IPS DF 4.7 (cell line): ENCODE measurements at regions not wholly inside any gene's neighbourhood (a gene's known extent, or its start where the extent isn't known, plus 50 kb on each side); places are given as distances from the start of the nearest gene placed in this dataset.
"Not testable (repeated sequence)": the region's sequence is repeated elsewhere in the genome, so short reads cannot be mapped to it uniquely, and the experiment has no call there.

Experiments
- DNase-seq: peaks from one replicate; pipeline ENCODE4 v3.0.0-alpha.2; 2013; ENCODE audit warnings: low spot score; ENCODE audit errors: extremely low read depth

DNA sequence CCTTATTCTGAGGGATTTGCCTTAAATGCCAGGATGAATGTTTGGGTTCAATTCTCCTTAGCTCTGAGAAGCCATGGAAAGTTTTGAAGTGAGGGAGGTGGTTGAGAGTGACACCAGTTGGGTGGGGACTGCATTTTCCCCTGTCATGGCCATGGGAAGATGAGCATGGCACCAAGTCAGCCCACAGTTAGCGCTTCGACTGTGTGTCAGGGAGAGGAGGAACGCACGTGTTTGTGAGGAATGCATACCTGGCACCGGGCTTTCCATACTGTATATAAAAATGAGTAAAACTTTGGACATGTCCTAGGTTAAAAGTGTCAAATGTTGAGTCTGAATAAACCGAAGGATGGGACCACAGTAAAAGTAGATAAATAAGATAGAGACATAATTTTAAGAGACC, 187.5 kb upstream of the KL start:
- no peak for DNase-seq

DNA sequence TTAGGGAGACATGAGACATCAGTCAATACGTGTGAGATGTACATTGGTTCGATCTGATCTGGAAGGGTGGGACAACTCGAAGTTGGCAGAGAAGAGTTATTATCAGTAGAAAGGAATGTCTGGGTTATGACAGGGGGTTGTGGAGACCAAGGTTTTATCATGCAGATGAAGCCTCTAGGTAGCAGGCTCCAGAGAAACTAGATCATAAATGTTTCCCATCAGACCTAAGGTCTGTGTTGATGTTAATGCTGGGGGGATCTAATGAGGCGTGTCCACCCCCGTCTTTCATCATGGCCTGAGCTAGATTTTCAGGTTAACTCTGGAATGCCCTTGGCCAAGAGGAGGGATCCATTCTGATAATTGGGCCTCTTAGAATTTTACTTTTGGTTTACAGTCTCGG, 187.0 kb upstream of the KL start:
- DNase-seq, result no peak

- DNase-seq, result no peak
Observed at GRCh38 chr13:32829676-32830335, 186.4 kb upstream of the KL start.

- DNase-seq, result no peak
Observed at GRCh38 chr13:32830336-32831031, 185.7 kb upstream of the KL start.

- DNase-seq, result no peak
Observed at GRCh38 chr13:32837307-32837972, 178.8 kb upstream of the KL start.

DNA sequence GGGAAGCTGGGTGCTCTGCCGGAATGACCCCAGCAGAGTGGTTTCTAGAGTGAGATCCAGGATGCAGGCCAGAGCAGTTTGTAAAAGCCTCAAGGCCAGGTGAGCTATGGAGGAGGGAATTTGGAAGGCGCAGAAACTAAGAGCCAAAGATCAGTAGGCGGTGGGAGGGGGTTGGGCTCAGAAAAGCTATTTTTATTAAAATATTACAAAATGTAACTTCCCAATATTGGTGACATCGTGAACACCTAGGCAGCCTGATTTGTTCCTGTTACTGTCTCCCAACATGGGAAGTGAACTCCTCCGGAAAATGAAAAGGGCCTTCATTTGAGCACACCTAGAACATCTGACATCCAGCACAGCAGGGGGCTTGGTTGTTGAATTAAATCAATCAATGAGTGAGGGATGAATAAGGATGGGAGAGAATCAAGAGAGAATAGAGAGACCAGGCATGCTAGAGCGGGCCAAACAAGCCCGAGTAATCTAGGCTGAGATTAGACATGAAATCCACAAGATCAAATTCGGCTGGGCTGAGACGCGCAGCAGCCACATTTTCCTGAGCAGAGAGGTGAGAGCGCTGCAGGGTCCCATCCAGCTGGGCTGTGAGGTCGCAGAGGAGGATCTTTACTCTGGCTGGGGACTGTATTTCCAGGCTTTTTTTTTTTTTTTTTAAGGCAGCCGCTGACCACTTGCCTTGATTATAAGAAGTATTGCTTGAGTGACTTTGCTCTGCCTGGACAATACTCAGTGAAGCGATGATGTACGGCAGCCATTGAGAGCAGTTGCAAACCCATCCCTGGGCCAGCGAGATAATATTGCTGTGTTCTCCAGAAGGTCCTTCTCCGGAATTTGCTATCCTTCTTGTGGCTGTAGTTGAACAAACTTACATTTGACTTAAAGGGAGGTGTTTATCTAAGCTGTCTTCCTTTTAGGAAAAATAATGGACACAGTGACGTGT, 178.0 kb upstream of the KL start:
- DNase-seq, result no peak

DNA sequence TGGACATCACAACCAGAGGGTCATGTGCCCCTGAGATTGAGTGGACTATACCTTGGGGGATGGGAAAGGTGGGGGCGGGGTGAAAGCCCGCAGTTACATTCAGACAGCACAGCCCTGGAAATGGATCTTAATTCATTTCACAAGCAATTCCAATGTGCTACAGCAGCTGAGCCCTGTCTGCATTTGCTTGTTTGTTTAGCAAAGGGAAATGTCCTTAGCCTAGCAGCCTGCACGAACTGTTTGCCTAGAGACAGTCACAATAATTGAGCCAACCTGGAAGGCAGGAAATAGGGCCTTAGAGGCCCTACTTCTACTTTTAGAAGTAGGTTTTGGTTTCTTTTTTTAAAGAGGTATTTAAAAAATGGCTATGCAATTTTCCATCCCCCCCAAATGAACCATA, 177.3 kb upstream of the KL start:
- no peak for DNase-seq

- no peak for DNase-seq
Observed at GRCh38 chr13:32840113-32840512, 176.1 kb upstream of the KL start.

DNA sequence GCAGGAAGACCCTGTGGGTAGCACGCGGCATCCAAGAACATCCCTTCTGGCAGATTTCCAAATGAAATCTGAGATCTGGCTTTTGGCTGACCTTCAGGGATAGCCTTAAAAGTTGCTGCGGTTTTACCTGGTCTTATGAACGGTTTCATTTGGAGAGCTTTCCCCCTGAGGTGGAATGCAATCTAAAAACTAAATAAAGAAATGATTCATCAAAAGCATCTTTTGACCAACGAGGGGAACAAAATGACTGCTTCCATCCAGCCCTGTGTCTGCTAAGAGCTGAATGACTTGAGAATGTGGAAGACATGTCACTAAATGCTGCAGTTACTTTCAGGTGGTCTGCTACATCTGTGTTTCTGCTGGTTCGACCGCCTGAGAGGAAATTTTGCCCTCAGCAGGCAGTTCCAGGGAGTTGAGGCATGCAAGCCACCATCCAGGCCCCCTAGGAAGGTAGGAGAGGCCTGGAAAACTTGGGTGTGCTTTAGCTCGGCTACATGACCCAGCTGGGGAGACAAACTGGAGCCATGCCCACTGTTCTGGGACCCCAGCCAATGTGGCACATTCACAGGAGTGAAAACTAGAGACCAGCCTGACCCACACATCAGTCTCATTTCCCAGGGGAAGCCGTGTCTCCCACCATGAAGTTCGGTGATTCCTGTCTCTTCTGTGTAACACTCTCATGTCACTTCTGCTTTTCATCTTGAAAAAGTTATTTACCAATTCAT, 175.1 kb upstream of the KL start:
- no peak for DNase-seq

DNA sequence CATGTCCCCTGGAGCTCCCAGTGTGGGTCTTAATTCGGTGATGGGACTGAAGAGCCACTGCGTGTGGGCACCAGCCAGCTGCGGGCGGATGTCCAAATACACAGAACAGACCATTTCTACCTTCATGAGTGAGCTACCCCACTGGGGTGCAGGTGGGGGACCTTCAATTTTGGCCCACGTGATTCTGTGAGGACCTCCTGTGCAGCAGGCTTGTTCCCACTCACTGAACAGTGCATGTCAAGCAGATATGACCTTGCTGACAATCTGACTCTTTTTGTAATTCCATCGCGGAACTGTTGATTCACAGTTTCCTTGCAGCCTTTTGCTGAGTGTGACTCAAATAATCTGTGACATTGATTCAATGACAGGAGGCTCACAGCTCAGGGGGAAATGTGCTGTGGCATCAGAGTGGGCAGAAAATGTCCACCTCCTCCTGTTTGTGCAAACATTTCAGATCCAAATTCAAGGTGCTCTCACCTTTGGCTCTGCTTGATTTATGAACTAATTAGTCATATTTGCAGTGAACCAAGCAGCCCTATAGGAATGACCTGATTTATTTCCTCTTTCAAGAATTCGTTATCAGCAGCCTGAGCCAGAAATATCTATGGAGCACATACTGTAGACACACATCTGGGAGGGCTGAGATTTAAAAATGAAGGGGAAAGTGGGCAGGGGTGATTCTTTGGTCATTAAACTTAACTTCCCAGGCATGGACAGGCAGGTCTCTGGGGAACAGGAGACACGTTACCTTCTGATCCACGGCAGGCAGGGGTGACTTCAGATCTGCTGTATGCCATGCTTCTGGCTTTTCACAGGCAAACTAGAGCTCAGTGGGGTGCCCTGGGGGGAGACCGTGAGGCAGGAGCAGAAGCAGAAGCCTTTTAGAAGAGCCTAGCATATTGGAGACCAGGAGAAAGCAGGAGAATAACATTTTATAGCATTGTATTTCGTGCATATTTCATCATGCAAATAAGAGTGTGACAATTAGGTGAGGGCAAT, 170.0 kb upstream of the KL start:
- DNase-seq, result no peak

- not testable (repeated sequence) for DNase-seq
Observed at GRCh38 chr13:32847976-32848375, 168.2 kb upstream of the KL start.

DNA sequence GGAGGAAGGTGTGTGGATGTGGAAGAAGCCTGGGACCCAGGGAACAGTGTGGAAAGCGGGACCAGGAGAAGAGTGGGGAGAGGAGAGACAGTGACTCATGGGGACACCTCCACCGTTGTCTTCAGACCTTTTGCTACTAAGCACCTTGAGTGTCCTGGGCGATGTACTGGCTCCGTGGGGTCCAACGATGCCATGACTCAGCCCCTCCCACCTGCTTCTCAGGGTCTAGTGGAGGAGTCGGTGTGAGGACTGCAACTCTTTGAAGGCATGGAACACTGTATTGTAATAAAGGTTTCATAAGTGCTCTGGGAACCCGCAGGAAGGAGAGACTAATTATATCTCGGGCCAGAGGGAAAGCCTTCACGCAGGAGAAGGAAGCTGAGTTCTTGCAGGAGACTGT, 166.9 kb upstream of the KL start:
- DNase-seq, result no peak

GRCh38 chr13:32850316-32851052, 165.7 kb upstream of the KL start:
- DNase-seq, result no peak

DNA sequence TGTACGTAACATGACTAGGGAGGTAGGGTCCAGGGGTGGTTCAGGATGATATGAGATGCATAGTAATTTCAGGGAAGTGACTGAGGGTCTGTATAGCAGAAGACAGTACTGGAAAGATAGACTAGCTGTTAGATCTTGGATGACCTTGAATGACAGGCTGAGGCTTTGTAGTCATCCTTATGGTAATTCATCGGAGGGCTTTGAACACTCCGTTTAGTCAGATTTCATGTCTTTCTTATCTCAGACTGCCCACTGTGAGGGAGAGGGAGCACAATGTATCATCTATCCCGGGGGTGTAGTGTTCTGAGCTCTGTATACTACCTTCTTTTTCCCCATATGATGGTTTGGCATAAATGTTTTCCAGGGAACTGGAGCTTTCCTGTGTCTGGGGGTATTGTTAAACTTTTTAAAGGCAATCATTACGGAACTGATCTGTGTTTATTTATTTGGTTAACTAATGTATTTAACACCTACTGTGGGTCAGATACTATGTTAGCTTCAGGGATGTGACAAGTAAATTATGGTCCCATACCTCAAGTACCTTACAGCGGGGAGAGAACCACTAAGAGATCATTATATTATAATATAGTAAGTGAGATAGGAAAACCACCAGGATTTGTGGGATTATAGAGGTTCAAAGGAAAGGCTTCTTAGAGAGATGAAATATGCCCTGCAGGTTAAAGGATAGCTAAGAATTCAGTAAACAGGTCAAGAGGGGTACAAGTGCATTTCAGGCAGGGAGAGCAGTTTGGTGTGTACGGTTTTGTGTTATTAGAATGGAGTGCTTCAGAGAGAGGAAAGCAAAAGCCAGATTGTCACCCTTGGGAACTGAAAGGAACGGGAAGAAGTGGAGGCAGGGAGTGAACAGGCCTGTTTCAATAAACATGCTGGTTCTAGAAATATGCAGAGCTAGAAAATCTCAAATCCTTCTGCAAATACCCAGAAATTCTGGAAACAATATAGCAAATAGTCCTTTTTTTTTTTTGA, 164.8 kb upstream of the KL start:
- no peak for DNase-seq

GRCh38 chr13:32852526-32852925, 163.7 kb upstream of the KL start:
- DNase-seq, result no peak

DNA sequence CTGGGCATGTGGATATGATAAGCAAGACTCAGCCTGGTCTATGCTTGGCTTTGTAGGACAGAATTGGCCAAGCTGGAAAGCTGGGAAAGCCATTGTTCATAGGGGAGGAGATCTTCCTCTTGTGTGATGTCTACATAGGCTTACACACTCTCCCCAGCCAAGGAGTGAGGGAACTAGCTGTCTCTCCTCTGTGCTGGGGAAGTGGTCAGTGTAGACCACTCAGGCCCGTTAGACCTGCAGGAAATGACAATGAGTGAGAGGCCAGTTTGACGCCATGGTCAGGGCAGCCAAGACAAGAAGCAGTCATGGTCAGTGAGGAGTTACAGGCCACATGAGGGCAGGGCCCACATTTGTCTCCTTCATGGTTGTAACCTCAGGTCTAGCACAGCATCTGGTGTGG, 159.1 kb upstream of the KL start:
- no peak for DNase-seq

GRCh38 chr13:32857689-32858088, 158.5 kb upstream of the KL start:
- DNase-seq, result no peak
